RKO (cell line): ENCODE measurements at regions not wholly inside any gene's neighbourhood (a gene's known extent, or its start where the extent isn't known, plus 50 kb on each side); places are given as distances from the start of the nearest gene placed in this dataset.
"Not testable (repeated sequence)": the region's sequence is repeated elsewhere in the genome, so short reads cannot be mapped to it uniquely, and the experiment has no call there.

Experiments
- DNase-seq: peaks from one replicate; pipeline ENCODE4 v3.0.0-alpha.2; 2016; ENCODE audit warnings: low spot score

- no peak for DNase-seq
These were observed 108.4 kb upstream of the RORA start for GRCh38 chr15:61337541-61337940.

DNA sequence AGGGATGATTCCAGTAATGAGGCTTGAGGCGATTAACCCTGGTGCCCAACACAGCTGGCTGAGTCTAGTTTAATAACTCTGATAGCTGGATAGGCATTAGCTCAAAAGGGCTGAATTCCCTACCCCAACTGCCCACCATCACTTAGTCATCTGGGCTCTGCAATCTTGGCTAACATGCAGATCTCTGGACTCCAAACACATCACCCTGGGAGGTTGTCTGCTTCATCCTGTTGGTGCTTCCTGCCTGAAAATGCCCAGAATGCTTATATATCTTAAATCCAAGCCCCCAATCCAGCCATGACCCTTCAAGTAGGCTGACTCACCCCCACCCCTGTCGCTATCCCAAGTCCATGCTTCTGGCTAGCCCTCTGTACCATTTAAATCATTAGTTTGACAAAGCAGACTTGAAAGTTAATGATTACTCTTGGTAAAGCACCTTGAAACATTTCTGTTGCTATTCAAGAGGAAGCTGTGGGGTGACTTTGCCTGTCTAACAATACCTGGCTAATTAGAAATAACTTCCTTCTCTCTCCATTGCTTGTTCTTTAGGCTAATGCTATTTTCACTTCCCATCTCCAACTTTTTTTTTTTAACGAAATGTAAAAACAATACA, 107.0 kb upstream of the RORA start:
- no peak for DNase-seq

DNA sequence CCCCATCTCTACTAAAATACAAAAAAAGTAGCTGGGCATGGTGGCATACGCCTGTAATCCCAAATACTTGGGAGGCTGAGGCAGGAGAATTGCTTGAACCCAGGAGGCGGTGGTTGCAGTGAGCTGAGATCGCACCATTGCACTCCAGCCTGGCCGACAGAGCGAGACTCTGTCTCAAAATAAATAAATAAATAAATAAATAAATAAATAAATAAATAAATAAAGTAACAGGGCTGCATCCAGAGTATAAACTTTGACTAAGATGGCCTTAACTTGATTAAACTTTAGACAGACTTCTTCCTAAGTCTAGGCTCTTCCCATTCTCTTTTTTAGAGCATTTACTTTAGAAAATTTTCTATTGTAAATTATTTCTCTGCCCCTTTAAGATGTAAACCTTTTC, 105.6 kb upstream of the RORA start:
- DNase-seq, result not testable (repeated sequence)

- DNase-seq, result no peak
These were observed 101.9 kb upstream of the RORA start for GRCh38 chr15:61331019-61331418.

DNA sequence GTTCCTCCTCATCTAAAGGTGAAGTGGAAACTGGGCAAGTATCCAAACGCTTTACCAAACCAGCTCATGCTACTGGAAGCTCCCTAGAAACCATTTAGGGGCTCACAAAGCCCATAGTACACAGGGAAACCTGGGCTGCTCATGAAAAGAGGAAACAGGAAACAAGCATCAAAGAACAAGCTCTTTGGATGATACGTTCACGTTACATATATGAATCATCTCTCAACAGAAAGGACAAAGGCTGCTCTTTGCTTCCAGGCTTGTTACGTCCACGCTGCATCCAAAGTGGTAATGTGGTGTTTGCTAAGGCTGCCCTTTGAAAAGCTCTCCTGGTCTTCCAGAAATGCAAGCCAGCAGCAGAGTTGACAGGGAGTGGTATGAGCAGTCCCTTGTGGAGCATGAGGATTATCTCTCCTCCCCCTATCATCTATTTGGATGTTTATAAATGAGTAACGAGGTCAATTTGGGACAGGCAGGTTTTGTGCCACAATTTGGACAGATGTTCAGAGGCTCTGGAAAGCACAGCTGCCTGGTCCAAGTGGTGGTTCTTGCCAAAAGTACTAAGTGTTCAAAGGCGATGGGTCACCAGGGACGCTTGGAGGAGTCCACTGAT, 98.0 kb upstream of the RORA start:
- DNase-seq, result no peak

DNA sequence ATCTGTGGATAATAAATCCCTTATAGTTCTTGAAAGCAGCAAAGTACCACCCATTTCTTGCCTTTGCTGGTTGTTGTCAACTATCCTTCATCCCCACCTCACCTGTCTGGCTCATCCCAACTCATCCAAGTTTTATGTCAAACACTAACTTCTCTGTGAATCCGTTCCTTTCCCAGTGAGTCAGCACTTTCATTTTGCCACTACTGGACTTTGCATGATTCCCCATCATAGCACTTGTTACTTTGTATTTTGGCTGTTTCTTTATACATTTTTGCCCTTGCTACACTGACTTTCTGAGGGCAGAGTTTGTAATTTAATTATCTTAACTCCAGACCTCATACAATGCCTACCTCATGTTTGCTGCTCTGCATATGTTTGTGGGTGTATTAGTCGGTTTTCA, 90.8 kb upstream of the RORA start:
- no peak for DNase-seq

DNA sequence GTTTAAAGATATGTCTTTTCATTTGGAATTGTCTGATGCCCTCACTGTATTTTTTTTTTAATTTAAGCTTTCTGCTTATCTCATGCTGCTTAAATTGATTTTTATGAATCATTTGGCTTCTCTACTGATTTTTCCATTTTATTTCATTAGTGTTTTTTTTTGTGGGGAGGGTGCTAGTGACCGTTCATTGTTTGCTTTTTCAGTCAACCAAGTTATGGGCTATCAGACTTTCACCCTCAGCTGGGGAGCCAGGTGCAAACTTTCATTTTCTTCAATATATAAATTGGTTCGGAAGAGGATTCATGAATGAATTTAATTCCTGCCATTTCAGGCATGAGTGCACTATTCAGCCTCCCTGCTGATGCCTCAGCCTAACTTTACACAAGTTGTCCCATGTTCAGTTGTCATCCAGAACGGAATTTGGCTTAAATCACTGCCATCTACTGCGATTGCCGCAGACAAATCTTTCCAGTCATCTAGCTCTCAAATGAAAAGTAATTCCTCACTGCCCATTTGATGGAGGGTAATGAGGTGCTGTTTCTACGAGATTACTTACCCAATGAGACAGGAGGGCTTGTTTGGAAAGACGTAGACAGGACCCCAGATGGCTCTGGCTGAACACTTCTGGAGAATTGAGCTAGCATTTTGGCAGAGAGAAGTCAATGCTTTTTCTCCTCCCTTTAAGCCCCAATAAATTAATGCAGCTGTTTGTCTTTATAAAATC, 89.9 kb upstream of the RORA start:
- DNase-seq, result no peak

- no peak for DNase-seq
These were observed 89.2 kb upstream of the RORA start for GRCh38 chr15:61318301-61318700.

DNA sequence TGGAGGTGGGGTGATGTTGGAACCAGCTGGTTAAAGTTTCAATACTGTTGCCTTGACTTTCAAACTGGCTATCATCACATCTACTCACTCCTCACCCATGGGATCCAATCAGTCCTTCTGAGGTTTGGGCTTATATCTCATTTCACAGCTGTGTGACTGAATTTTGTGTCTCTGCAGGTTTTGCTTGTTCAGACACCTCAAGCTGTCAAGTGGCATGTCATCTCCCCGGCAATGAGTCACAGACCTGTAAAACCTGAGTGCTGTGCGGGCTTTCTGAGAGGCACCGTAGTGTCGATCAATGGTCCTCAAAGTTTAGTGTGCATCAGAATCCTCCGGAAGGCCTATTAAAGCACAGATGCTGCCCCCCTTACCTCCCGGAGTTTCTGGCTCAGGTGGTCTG, 86.4 kb upstream of the RORA start:
- DNase-seq, result no peak

DNA sequence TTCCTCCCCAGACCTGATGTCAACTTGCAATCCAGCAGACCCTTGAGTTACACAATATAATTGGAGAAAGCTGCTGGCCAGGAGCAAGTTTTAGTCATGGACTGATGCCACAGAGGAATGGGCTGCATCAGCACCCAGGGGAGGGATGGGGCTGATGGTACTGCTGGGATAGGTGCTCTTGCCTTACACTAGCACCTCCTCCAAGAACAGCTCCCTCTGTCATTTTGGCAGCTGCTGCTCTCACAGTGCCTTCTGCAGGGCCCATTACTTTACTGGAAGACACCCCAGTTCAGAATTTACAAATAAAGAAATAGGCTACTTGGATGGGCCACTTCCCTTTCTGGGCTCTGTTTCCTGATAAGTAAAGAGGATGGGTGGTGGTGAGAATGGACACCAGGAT, 85.3 kb upstream of the RORA start:
- DNase-seq, result no peak

GRCh38 chr15:61309617-61310016, 80.5 kb upstream of the RORA start:
- no peak for DNase-seq

GRCh38 chr15:61309031-61309511, 80.0 kb upstream of the RORA start:
- DNase-seq, result no peak

- no peak for DNase-seq
These were observed 79.3 kb upstream of the RORA start for GRCh38 chr15:61308437-61308836.

DNA sequence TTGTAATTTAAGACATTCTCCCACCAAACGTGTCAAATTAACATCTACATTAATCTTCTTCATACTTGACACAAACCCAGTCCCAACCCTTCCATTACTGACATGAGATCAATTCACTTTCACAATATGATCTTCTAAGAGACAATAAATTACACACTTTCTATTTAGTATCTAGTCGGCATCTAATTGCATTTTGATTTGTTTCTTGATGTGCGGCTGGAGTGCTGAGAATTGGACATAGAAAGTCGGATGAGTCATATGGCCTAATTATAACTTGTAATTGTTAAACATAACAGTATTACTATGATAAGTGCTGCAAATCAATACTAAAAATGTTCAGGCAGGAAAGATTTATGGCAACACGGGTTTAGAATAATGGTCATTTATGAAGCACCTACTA, 78.4 kb upstream of the RORA start:
- DNase-seq, result no peak

DNA sequence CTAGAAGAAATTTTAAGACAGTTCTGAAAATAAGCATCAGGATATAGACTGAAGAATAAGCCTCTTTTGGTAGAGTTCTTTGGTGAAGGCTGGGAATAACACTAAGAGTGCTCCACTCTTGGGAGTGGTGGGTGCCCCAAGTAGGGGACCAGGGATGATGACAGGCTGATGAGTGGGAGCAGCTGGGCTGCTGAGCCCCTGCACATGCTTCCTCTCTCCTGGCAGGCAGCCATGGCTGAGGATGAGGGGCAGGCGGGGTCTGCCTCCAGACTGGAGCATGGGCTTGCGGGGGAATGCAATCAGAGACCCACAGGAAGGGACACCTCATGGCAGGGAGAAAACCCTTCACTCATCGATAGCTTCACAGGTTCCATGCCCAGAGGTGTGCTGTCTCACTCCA, 72.6 kb upstream of the RORA start:
- no peak for DNase-seq

GRCh38 chr15:61299075-61299763, 70.1 kb upstream of the RORA start:
- DNase-seq, result no peak

- DNase-seq, result no peak
These were observed 66.1 kb upstream of the RORA start for GRCh38 chr15:61295239-61295638.

DNA sequence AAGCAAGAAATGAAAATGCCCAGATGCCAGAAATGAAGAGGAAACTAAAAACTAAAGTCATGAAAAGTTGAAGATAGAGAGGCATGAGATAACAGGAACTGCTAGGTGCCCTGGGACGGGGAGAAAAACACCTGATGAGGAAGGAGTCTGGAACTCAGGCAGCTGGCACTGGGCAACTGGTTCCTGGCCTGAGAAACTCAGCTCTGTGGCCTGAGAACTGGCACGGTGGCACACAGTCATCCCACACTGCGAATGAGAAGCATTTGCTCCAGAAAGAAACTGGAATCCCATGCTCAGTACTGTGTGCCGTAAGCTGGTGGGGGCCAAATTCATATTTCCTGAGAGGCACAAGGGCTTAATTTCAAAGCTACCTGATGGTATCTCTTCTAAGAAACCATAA, 53.6 kb upstream of the RORA start:
- DNase-seq, result no peak

GRCh38 chr15:61281328-61281727, 52.2 kb upstream of the RORA start:
- DNase-seq, result no peak
